Jurkat, Clone E6-1 (cell line): ENCODE measurements at regions not wholly inside any gene's neighbourhood (a gene's known extent, or its start where the extent isn't known, plus 50 kb on each side); places are given as distances from the start of the nearest gene placed in this dataset.
"Not testable (repeated sequence)": the region's sequence is repeated elsewhere in the genome, so short reads cannot be mapped to it uniquely, and the experiment has no call there.

Source experiments
- DNase-seq: peaks from one replicate; pipeline ENCODE4 v3.0.0-alpha.2; 2011; ENCODE audit warnings: low read depth, low spot score
- H3K4me3 ChIP-seq: 2 replicates; pipeline ENCODE4 v1.5.1; 2011; ENCODE audit warnings: mild to moderate bottlenecking, low read length, control low read depth, moderate library complexity

DNA sequence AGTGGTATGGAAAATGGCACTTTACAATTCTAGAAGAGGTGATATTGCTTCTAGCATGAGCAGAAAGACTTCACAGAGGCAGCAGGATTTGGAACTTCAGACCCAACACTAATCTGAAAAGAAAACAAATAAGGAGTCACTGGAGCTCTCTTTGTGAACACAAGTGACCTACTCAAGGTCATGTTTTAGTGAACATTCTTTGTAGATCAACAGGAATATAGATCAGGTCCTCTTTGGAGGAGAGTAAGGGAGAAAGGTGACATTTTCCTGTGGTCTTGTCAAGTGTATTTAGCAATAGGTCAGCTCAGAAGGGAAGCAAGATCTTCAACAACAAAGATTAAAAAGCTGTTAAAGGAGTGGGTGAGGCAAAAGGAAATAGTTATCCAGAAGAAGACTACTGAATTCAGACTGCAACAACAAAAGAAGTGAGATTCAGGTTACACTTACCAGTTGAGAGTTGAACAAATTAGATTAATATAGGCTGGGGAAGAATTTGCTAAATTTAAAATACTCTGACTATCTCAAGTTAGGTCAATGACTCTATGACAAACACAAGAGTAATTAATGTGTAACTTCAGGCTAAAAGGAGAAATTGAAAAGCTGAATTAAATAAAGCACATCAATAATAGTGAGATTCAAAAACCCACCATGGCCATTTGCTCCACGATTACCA is 528.2 kb downstream of the RPS29 start:
- no peak for DNase-seq

DNA sequence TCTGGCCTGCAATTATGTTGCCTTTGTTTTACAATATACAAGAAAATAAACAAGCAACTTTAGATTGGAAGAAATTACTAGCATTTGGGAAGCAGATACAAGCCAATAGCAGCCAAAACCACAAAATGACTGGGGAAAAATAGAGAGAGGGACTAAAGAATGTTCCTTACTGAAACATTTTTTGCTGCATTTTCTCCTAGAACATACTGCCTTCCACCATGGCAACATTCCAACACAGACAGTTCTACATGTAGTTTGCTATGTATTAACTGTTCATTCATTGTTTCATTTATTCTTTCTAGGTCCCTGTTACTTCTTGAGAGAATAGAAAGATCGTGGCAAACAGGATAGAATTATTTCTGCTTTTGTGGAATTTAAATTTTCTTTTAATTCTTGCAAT is 530.2 kb downstream of the RPS29 start:
- DNase-seq: no peak

More for the DNA sequence above, 528.2 kb downstream of the RPS29 start:
- no peak overlapping the region for H3K4me3 ChIP-seq

DNA sequence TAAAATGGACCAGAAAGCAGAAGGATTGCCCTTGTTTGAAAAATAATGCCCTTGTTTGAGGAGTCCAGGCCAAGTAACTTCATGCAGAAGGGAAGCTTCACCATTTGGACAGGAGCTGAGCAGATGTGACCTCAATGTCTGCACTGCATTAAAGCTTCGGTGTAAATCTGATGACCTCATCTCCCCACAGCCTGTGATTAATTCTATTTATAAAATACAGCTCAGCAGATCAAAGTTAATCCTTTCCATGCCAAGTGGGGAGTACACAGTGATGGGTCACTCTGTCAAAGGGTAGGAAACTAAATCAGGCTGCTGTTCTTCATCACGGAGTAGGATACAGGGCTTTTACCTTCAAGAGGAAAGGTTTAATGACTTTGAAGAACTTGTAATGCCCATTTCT is 533.7 kb downstream of the RPS29 start:
- DNase-seq: no peak

More for the DNA sequence above, 530.2 kb downstream of the RPS29 start:
- no peak overlapping the region for H3K4me3 ChIP-seq

DNA sequence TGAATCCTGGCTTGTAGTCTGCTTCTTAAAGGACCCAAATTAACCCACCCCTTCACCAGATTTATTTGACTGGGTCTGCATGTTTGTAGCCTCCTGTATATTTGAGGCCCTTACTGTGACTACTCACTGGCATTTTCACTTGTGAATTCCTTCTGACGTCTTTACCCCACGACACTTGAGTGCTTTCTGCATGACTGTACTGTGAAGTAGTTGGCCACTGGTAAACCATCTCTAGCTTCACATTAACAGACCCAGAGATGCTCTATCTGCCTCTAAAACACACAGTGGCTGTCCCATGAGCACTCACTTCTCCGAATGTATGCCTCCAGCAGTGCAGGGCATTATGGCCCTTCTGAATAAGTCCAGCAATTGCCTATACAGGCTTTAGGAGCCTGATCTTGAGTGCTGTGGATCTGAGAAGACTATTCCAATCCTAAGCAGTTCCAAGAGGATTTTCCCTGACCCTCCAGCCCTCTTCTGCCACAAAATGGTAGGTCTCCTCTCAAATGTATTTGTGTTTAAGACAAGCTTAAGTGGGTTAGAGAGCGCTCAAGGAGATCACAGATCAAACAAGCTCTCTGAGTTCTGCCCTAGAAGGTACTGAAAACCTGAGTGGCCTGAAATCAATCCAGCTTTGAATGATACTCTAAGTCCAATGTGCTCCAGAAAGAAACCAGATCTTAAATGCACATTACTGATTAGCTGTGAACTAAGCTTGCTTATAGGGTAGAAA is 534.7 kb downstream of the RPS29 start:
- no peak overlapping the region for H3K4me3 ChIP-seq
- no peak for DNase-seq

More for the DNA sequence above, 533.7 kb downstream of the RPS29 start:
- H3K4me3 ChIP-seq: no peak overlapping the region

DNA sequence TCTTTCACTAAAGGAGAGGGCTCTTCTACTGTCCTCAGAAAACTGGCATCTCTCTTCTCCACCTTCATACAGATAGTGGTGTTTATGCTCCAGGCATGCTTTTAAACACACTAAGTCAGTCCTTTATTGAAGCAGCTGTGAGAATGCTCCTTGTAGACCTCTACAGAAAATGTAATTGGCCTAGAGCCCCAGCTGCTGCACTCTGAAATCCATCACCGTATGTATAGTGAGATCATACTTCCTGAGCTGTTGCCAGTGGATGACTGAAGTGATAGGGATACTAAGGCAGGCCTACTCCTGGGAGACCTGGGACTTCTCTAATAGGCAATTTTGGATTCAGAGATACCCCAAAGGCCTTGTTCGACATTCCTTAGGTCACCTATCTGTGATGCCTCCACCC is 535.4 kb downstream of the RPS29 start:
- DNase-seq: no peak
- H3K4me3 ChIP-seq: no peak overlapping the region

DNA sequence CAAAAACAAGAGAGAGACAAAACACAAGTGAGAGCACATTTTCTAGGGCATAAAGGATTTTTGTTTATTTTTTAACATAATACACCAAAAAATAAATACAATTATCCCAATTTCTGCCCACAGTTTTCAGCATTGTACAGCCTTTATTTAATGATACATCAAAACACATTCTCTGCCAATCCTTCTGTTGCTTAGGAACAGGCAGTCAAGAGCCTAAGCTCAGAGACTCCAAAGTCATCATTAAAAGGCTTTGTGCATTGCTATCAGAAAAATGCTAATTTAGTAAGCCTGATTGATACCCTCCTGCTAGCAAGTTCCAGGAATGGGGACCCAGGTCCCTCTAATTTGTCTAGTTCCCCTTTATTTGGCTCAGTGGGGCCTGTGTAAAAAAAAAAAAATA is 536.5 kb downstream of the RPS29 start:
- no peak for DNase-seq
- H3K4me3 ChIP-seq: no peak overlapping the region

DNA sequence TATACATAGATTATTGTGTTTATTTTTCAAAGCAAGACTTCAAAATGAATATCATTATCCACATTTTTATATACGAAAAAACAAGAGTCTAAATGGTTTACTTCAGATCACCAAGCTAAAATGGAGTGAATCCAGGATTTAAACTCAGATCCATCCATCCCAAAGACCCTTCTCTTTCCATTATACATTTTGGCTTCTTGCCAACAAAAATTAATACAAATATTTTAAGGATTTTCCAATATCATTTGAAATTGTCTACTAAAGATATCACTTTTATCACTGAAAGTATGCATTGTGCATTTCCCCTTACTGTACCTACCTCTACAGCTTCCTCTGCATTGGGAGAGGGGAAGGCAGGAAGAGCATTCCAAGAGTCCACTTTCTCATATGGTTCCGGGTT is 541.2 kb downstream of the RPS29 start:
- no peak overlapping the region for H3K4me3 ChIP-seq
- DNase-seq: no peak

DNA sequence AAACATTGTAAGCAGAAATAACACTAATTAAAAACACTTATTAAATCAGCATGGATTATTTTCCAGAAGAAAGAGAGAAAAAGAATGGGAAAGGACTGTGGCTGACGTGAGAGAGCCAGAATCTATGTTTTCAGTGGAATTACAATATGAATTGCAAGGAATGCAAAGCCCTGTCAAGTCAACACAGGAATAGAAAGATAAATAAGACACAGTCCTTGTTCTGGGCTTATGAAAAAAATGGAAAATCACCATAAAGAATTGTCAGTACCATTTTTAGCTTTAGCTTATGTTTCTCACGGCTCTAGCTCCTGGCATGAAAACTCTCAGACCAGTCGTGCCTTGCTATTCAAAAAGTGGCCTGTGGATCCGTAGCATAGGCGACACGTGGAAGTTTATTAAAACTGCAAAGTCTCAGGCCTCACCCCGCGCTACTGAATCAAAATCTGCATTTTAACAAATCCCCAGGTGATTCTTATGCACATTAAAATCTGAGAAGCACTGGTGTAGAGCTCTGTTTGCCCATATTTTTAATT is 549.1 kb downstream of the RPS29 start:
- DNase-seq: no peak
- no peak overlapping the region for H3K4me3 ChIP-seq

DNA sequence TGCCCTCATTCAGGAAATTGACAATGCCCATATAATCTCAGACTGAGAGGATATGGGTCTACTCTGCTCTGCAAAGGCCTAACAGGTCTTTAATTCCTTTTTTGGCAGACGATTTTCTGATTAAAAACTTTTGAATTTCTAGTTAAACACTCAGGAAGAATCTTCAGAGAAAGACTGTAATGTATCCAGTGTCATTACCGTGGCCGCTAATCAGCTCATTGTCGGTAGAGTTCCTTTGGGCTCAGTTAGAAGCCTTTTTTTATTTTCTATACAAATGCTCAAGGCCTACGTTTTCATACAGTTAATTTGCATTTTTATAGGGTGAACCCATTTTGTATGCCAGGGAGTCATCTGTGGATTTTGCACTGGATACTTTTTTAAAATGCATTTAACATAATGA is 549.9 kb downstream of the RPS29 start:
- H3K4me3 ChIP-seq: no peak overlapping the region
- DNase-seq: no peak

DNA sequence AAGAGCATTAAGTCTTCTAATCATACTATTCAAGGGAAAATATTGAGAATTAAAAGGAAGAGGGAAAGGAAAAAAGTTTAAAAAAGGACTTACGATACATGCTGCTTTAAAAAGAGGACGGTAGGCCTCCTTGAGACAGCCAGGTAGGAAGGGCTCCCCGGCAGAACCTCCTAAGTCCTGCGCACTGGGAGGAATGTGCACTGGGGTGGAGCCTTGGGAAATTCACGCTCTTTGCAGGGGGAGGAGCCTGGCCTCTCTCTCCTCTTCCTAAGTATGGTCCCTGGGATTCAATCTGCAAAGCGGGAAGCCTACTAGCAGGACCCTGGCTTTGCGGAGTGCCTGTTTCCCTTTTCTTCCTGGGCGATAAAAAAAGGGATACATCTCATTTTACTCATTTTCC is 553.0 kb downstream of the RPS29 start:
- no peak for DNase-seq
- H3K4me3 ChIP-seq: no peak overlapping the region

DNA sequence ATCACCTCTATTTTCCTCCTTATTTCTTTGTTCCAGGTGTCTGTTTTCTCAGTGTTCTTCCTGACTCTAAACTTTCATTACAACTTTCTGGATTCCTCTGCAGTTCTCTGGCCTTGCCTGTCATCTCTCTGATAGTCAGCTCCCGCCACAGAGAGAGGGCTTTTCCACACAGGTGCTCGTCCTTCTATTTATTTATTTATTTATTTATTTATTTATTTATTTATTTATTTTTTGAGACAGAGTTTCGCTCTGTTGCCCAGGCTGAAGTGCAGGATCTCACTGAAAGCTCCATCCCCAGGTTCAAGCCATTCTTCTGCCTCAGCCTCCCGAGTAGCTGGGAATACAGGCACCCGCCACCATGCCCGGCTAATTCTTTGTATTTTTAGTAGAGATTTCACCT is 554.5 kb downstream of the RPS29 start:
- DNase-seq: not testable (repeated sequence)

DNA sequence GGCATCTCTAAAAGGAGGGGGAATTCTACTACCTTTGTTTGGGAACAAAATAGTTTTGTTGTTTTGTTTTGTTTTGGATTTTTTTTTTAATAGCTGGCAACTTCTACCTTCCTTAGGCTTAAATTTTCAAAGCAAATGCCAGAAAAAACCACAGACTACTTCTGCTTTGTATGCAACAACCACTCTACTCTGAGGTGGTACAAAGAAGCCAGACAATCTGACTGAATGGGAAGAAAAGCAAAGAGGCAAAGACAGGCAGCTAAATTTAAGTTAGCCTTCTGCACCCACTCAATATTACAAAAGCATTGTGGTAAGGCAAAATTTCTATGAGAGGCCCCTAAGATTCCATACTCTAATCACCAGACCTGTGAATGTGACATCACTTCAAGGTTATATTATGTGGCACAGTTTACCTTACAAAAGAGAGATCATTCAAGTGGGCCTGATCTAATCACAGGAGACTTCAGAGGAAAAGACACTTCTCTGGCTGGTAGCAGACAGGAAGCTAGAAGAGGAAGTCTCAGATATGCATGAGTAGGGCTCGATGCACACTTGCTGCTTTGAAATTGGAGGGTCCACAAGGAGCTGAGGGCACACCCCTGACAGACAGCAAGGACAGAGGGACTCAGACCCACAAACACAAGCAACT is 566.6 kb downstream of the RPS29 start:
- DNase-seq: no peak
- no peak overlapping the region for H3K4me3 ChIP-seq

More for the DNA sequence above, 554.5 kb downstream of the RPS29 start:
- not testable (repeated sequence) for H3K4me3 ChIP-seq

DNA sequence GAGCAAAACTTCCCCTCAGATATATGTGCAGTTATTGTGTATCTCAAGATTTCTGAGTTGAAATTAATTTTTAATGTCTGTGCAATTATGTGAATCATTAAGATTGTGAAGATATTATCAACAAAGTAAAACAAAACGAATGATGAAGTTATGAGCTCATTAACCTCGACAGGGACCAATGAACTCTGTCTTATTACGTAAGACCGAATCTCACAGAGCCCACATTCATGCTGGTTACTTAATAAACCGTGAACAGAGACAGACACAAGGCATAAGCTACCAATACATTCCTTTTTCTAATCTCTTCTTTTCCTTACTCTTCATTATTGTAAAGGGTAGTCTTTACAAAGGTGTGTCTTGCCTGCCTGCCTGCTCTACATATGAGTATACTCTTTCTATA is 568.7 kb downstream of the RPS29 start:
- DNase-seq: no peak
- H3K4me3 ChIP-seq: no peak overlapping the region

DNA sequence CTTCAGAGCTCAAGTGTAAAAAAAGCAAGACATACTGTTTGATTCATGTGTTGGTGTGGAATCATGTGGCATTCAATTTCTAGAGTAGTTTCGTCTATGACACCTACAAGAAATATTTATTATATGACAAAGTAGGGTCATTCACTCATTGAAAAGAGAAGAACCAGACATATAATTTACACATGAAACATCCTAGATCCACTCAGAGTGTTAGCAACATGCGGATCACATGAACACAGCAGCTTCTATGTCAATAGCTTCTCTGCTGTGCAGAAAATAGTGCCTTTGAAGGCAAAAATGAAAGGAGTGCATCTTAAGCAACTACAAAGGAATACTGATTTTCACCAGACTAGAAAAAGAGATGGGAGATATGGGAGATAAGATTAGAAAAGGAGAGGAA is 569.8 kb downstream of the RPS29 start:
- no peak for DNase-seq
- no peak overlapping the region for H3K4me3 ChIP-seq

DNA sequence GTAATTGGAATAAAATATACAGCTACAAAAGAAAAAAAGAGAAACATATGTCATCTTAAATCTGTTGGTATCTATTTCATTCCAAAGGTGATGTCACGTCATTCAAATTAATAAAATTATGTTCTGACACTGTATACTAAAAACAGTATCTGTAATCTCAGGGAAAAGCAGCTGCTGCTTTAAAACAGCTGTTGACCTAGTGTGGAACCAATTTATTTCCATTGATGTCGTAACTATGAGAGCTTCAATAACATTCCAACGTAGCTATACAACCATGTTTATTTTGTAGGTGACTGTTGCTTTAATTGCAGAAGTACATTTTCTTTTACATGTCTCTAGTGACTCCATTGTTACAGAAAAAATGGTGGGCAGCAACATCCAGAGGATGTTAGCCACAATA is 571.7 kb downstream of the RPS29 start:
- no peak for DNase-seq
- no peak overlapping the region for H3K4me3 ChIP-seq

DNA sequence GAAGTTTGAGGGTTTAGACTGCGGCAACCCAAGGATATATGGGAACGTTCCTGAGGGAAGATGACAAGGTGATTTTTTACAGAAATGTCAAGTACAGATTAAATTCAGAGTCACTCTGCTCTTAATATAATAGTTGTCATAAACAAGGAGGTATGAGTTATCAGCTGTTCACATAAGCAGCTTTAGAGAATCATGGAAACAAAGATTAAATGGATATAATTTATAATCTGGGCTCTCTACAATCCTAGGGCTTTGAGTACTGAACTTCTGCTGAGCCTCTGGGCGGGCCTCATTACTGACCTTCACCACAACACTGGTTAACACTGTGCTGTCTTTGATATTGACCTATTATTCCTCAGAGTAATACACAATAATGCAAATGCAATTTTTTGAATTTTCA is 577.8 kb downstream of the RPS29 start:
- no peak overlapping the region for H3K4me3 ChIP-seq
- no peak for DNase-seq

DNA sequence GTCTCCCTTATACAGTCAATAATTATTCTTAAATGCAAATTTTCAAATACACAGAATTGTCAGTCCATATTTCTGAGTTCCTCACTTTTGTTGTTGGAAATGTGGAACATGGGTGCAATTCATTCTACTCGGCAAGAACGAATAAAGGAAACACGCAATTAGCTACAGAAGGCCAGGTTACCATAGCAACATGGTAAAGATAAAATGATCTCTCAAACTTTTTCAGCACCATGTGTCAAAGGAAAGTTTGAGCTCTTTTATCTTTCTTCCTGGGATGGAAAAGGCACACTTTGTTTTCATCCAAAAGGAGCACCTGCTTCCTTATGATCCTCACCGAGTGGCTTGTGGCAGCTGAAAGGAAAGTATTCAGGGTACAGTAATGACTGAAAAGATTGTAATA is 595.0 kb downstream of the RPS29 start:
- DNase-seq: no peak

DNA sequence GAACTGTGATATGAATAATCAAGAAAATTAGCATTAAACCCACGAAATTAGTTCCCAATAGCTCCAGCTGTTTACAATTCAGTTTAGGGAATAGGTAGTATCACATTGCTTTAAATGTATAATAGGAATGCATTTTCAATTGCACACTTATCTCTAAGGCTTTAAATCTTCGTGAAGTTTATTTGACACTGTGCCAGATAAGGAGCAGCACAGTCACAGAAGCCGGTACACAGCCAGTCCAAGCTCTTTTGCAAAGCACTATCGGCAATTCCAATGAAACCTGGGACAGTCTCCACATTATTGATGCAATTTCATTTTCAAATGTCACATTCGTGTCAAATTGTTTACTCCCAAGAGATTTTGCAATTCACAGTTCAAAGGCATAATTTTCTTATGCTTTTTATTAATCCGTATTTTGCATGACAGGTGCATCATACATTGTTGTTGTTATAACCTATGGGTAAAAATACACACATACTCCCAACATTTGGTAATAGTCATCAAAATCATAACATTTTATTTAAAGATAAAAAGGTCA is 602.8 kb downstream of the RPS29 start:
- no peak for DNase-seq
- H3K4me3 ChIP-seq: no peak overlapping the region

More for the DNA sequence above, 595.0 kb downstream of the RPS29 start:
- H3K4me3 ChIP-seq: no peak overlapping the region

DNA sequence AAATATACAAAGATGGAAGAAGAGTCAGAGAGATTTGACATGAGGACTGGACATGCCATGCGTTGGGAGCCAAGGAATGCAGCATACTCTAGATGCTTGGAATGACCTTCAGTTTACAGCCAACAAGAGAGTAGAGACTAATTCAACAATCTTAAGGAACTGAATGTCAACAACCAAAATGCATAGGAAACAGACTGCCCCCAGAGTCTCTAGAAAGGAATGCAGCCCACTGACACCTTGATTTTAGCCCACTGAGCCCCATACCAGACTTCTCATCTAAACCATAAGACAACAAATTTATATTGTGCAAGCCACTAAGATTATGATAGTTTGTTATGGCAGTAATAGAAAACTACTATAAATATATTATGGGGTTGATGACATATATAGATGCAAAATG is 611.2 kb downstream of the RPS29 start:
- H3K4me3 ChIP-seq: no peak overlapping the region
- no peak for DNase-seq

DNA sequence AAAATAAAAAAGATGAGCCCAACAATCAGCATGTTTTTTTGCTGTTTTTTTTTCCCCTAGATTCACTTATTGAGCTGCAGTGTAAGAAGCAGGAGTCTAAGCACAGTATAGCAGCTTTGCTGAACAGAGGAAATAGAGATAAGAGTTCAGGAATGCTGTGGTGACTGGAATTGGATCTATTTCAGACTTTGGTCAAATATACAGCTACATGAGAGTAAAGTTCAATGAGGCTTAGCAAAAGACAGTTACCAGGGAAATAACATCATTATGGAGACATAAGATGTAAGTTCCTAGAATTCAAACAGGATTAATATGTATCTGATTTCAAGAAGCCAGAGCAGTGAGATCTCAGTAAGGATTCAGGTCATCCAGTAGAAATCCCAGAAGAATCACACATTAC is 613.0 kb downstream of the RPS29 start:
- no peak overlapping the region for H3K4me3 ChIP-seq
- DNase-seq: no peak
